OCI-LY1 (cell line): ENCODE measurements at regions not wholly inside any gene's neighbourhood (a gene's known extent, or its start where the extent isn't known, plus 50 kb on each side); places are given as distances from the start of the nearest gene placed in this dataset.

Experiments
- H2AFZ ChIP-seq: fragments of 200-600 bp; sonication (generic), shearing (Covaris generic); 2 replicates; pipeline ENCODE4 v1.6.0; 2014; ENCODE audit warnings: antibody characterized with exemption, mild to moderate bottlenecking, low read length
- H3F3A ChIP-seq: fragments of 200-600 bp; sonication (generic), shearing (Covaris generic); 2 replicates; pipeline ENCODE4 v1.6.0; 2014; ENCODE audit warnings: mild to moderate bottlenecking, antibody characterized with exemption, low read length, moderate library complexity; ENCODE audit not compliant: insufficient read depth
- H3K27ac ChIP-seq: fragments of 200-600 bp; sonication (generic); 2 replicates; pipeline ENCODE4 v1.5.1; 2014; ENCODE audit warnings: low read length, mixed run types, mild to moderate bottlenecking, low read depth; ENCODE audit not compliant: poor library complexity, severe bottlenecking
- H3K27me3 ChIP-seq: fragments of 200-600 bp; sonication (generic); 2 replicates; pipeline ENCODE4 v1.6.0; 2014; ENCODE audit warnings: antibody characterized with exemption, mild to moderate bottlenecking, low read length, moderate library complexity; ENCODE audit not compliant: insufficient read depth
- H3K36me3 ChIP-seq: fragments of 200-600 bp; sonication (generic); 2 replicates; pipeline ENCODE4 v1.6.1; 2014; ENCODE audit warnings: mild to moderate bottlenecking, antibody characterized with exemption, low read length, moderate library complexity, mixed read lengths; ENCODE audit not compliant: insufficient read depth
- H3K4me1 ChIP-seq: fragments of 200-600 bp; sonication (generic); 2 replicates; pipeline ENCODE4 v1.5.1; 2014; ENCODE audit warnings: mild to moderate bottlenecking, low read length, moderate library complexity; ENCODE audit not compliant: insufficient read depth, severe bottlenecking
- H3K4me2 ChIP-seq: fragments of 200-600 bp; sonication (generic), shearing (Covaris generic); 2 replicates; pipeline ENCODE4 v1.6.1; 2014; ENCODE audit warnings: low read length
- H3K4me3 ChIP-seq: fragments of 200-600 bp; sonication (generic); 2 replicates; pipeline ENCODE4 v1.5.1; 2014; ENCODE audit warnings: low read length, low read depth, mild to moderate bottlenecking, mixed read lengths; ENCODE audit not compliant: poor library complexity, severe bottlenecking
- H3K79me2 ChIP-seq: fragments of 200-600 bp; shearing (Covaris generic); 2 replicates; pipeline ENCODE4 v1.6.1; 2016; ENCODE audit warnings: mixed run types, low read length, mixed read lengths; ENCODE audit not compliant: insufficient read depth
- H3K9ac ChIP-seq: fragments of 200-600 bp; sonication (generic), shearing (Covaris generic); 2 replicates; pipeline ENCODE4 v1.6.1; 2014; ENCODE audit warnings: mild to moderate bottlenecking, low read length, mixed read lengths
- H3K9me2 ChIP-seq: fragments of 200-600 bp; sonication (generic), shearing (Covaris generic); 2 replicates; pipeline ENCODE4 v1.6.1; 2014; ENCODE audit warnings: low read depth, mild to moderate bottlenecking, low read length, mixed read lengths
- H3K9me3 ChIP-seq: fragments of 200-600 bp; shearing (Covaris generic); 2 replicates; pipeline ENCODE4 v1.6.1; 2014; ENCODE audit warnings: low read length, mixed read lengths
- H4K20me1 ChIP-seq: fragments of 200-600 bp; sonication (generic), shearing (Covaris generic); 2 replicates; pipeline ENCODE4 v1.6.0; 2016; ENCODE audit warnings: mild to moderate bottlenecking, low read length; ENCODE audit not compliant: insufficient read depth
- CTCF ChIP-seq: fragments of 200-600 bp; sonication (generic), shearing (Covaris generic); IDR thresholded peaks from 2 replicates; pipeline ENCODE4 v1.5.1; 2017; ENCODE audit warnings: mild to moderate bottlenecking, antibody characterized with exemption, low read length, moderate library complexity, mixed read lengths
- EZH2 ChIP-seq: fragments of 200-600 bp; sonication (generic), shearing (Covaris generic); IDR thresholded peaks from 2 replicates; pipeline ENCODE4 v1.8.0; 2017; ENCODE audit warnings: borderline replicate concordance, mixed run types, mild to moderate bottlenecking, antibody characterized with exemption, low read length, moderate library complexity, mixed read lengths

- Histone ChIP-seq H3F3A (no peaks in the 10 kb centered on the region), H3K36me3 (no peaks in the 10 kb centered on the region; the same call in 1 of the 2 replicates), H2AFZ (no peak overlapping the region), H3K79me2 (no peaks in the 10 kb centered on the region), H3K4me1 (no peaks in the 10 kb centered on the region), H4K20me1 (no peaks in the 10 kb centered on the region), H3K9me2 (no peaks in the 10 kb centered on the region), H3K27ac (no peak overlapping the region), H3K4me2 (no peak overlapping the region), H3K9ac (no peak overlapping the region), H3K4me3 (no peak overlapping the region), H3K9me3 (0 out of 2 replicates have a peak, but pooled peaks cover 2% of the 10 kb centered on the region), H3K27me3 (no peaks in the 10 kb centered on the region)
- TF ChIP-seq EZH2 (no peak), CTCF (no peak)
Observed at GRCh38 chr3:188940573-188940932, 231.2 kb upstream of the TPRG1 start.

- Histone ChIP-seq H3K9ac (no peak overlapping the region), H3K4me2 (no peak overlapping the region)
Observed at GRCh38 chr3:188941103-188941502, 230.7 kb upstream of the TPRG1 start.

GRCh38 chr3:188942191-188942590 is 229.6 kb upstream of the TPRG1 start:
- H3K9ac ChIP-seq, result no peak overlapping the region
- H3K9me2 ChIP-seq, result no peaks in the 10 kb centered on the region
- H3K4me1 ChIP-seq, result peaks cover 4% of the 10 kb centered on the region
- no peaks in the 10 kb centered on the region for H3F3A ChIP-seq
- no peaks in the 10 kb centered on the region for H3K27me3 ChIP-seq
- no peak for TF ChIP-seq CTCF
- TF ChIP-seq EZH2, result no peak
- H3K36me3 ChIP-seq, result no peaks in the 10 kb centered on the region; the same call in 1 of the 2 replicates
- H3K4me2 ChIP-seq, result no peak overlapping the region
- no peak overlapping the region for H2AFZ ChIP-seq
- no peak overlapping the region for H3K4me3 ChIP-seq
- H3K79me2 ChIP-seq, result no peaks in the 10 kb centered on the region
- H3K27ac ChIP-seq, result no peak overlapping the region
- H3K9me3 ChIP-seq, result 0 out of 2 replicates have a peak, but pooled peaks cover 2% of the 10 kb centered on the region
- no peaks in the 10 kb centered on the region for H4K20me1 ChIP-seq

More at GRCh38 chr3:188941103-188941502, 230.7 kb upstream of the TPRG1 start:
- H3F3A ChIP-seq, result no peaks in the 10 kb centered on the region
- H2AFZ ChIP-seq, result no peak overlapping the region
- H3K9me2 ChIP-seq, result no peaks in the 10 kb centered on the region
- TF ChIP-seq EZH2 (no peak), CTCF (no peak)
- no peaks in the 10 kb centered on the region for H3K79me2 ChIP-seq
- no peak overlapping the region for H3K27ac ChIP-seq
- no peaks in the 10 kb centered on the region for H4K20me1 ChIP-seq
- no peaks in the 10 kb centered on the region for H3K4me1 ChIP-seq
- H3K9me3 ChIP-seq, result 0 out of 2 replicates have a peak, but pooled peaks cover 2% of the 10 kb centered on the region
- H3K4me3 ChIP-seq, result no peak overlapping the region
- H3K27me3 ChIP-seq, result no peaks in the 10 kb centered on the region
- H3K36me3 ChIP-seq, result no peaks in the 10 kb centered on the region; the same call in 1 of the 2 replicates
